Inferior parietal cortex (tissue), 1 donor: ENCODE measurements at regions not wholly inside any gene's neighbourhood (a gene's known extent, or its start where the extent isn't known, plus 50 kb on each side); places are given as distances from the start of the nearest gene placed in this dataset.
"Not testable (repeated sequence)": the region's sequence is repeated elsewhere in the genome, so short reads cannot be mapped to it uniquely, and the experiment has no call there.

Experiments used
- DNase-seq: peaks from one replicate; pipeline ENCODE4 v3.0.0-alpha.2; 2016; ENCODE audit errors: extremely low spot score

- DNase-seq: no peak
Measured at GRCh38 chr12:114815026-114815795, 131.2 kb upstream of the TBX3 start.

DNA sequence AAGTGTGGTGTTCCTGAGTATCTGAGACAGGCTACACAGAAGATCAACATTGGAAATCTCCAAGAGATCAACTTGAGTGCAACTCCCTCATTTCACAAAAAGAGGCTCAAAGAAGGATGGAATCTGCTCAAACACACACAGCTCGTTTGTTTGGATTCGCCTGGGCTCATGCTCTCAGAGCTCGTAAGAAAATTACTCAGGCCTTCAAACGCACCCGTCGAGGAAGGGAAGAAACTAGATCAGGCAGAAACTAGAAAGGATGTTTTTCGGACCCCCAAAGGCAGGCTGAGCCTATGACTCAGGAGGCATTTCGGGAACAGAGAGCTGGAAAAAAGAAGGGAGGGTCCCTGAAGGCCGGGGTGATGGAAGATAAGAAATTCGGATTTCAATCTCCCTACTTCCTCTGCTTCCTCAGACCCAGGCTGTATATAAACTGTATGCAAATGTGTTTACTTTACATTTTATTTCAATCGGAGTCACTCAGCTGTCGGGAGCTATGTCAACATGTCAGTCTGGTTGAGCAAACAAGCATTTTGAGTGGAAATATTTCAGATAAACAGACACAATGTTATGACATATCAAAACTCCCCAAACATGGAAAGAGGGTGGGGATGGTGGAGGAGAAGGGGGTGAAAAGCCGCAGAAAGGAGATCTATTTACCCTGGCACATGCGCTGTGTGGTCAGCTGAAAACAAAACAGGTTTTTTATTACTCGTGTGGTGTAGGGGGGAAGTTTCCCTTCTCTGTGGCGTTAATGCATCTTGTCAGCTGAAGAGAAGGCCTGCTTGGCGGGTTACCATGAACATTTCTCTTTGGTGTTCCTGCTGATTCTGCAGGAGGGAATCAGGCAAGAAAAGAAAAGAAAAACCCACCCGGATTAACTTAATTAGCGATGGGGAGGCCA is 129.1 kb upstream of the TBX3 start:
- peak; percentile 19 for DNase-seq

GRCh38 chr12:114812384-114812783 is 128.4 kb upstream of the TBX3 start:
- no peak for DNase-seq

- DNase-seq: no peak
Measured at GRCh38 chr12:114809097-114809496, 125.1 kb upstream of the TBX3 start.

- not testable (repeated sequence) for DNase-seq
Measured at GRCh38 chr12:114801381-114801780, 117.4 kb upstream of the TBX3 start.

DNA sequence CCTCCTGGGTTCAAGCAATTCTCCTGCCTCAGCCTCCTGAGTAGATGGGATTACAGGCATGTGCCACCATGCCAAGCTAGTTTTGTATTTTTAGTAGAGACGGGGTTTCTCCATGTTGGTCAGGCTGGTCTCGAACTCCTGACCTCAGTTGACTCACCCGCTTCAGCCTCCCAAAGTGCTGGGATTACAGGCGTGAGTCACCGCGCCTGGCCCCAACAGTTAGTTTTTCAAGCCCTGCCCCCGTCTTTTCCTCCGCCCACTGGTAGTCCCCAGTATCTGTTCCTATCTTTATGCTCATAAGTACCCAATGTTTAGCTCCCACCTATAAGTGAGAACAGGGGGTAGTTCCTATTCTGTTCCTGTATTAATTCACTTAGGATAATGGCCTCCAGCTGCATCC is 116.6 kb upstream of the TBX3 start:
- DNase-seq: not testable (repeated sequence)

DNA sequence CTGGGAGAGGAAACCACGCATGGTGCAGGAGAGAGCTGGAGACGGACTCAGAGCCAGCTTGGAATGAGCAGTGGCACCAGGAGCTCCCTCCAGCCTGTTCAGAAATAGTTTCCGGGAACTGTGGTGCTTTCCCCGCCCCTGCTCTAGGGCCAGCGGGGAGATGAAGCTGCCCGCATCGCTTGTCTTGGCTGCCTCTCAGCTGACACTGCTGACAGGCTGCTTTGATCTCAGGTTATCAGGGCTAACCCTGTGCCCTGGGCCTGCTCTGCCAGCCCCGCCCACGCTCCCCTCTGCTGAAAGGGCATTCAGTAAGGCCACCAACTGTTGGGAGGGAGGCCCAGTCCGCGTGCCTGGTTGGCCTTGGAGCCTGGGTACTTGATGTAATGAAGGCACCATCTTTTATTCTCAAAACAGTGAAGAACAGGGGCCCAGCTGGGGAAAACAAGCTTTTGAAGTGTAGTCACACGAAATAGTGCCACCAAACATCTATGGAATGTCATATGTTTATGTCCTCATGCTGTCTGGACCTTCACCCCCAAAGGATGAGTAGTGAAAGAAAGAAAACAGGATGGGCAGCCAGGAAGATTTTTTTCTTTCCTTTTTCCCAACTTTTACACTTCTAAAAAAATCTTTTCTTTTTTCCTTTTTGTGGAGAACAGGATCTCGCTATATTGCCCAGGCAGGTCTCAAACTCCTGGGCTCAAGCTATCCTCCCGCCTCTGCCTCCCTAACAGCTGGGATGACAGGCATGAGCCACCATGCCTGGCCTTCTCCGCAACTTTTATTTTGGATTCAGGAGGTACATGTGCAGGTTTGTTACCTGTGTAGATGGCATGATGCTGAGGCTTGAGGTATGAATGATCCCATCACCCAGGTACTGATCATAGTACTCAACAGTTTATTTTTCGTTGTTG is 115.9 kb upstream of the TBX3 start:
- no peak for DNase-seq

DNA sequence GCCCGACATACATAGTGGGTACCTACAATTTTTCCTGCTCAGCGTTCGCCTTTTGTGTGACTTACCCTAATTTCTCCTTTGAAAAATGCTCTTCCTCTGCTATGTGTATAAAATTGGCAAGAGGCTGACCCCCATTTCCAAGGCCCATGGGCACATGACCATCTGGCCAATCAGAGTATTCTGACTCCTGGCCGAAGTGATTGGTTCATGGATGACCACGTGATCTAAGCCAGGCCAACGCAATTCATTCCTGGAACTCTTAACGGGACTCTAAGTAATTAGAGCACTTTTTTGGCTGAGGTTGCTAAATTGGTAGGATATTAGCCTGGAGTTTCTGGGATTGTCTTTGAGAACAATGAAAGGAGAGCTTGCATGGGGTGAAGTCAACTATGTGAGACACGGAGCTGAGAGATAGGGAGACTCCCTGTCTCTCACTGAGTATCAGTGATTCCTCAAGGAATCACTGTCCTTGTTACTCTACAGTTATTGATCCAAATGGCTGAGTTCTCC is 110.1 kb upstream of the TBX3 start:
- DNase-seq: no peak

GRCh38 chr12:114790276-114790675 is 106.3 kb upstream of the TBX3 start:
- DNase-seq: no peak

- DNase-seq: no peak
Measured at GRCh38 chr12:114789821-114790220, 105.8 kb upstream of the TBX3 start.

GRCh38 chr12:114789276-114789675 is 105.3 kb upstream of the TBX3 start:
- DNase-seq: no peak

DNA sequence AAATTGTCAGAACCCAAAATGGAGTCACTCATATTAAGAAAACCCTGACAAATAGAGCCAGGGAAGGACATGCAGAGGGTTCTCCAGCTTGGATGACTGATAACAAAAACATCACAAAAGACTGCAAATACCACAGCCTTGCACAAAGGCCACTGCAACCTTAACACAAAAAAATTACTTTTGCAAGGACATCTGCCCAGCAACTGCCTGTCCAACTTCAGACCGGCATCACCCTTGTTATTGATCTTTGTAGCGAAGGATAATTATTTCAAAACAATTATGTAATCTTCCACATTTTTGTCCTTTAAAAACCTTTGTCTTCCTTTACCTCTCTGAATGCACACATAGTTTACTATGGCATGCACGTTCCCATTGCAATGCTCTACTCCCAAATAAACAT is 100.6 kb upstream of the TBX3 start:
- DNase-seq: no peak

DNA sequence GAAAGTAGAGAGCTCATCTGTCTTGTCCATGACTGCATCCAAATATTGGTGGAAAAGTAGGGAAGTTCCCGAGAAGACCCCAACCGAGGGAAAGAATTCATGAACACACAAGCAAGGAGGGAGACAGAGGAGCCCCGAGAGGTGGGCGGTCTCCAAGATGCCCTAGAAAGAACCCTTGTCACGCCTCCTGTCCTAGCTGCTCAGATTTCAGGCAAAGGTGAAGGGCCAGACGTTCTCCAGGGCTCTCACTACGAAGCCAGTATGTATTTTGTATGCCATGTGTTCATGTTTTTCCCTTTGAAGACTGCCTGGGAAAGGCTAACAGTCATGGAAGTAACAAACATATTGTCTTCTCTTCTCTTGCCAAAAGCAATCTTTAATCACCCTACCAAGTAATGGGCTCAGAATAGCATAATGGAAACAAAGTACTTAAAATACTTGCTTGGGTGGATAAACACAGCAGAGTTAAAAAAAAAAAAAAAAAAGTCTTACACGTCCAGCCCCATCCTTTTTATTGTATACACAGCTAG is 99.2 kb upstream of the TBX3 start:
- no peak for DNase-seq

DNA sequence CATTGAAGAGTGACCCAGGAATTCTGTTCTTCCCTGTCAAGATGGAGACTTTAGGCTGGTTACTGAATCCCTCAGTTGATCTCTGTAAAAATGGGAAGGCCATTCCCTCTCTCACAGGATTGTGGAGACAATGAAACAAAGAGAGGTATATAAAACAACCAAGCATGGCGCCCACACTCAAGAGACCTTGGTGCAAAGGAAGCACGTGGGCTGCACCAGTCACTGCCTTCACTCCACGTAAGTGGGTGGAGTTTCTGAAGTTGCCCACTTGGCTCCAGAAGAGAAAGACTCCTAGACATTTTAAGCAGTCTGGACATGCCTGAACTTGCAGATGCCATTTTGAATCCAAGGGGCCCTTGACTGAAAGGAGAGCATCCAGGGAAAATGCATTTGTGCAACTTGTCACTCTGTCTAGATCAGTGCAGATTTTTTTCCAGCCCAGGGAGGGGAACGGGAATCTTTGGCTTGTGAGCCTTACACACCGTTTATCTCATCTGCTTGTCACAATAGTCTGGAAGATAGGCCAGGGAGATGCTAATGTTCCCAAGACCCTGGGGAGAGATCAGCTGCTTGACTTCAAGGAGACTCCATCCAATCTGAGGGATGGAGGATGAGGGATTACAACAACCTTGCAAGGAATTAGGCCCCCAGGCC is 96.9 kb upstream of the TBX3 start:
- DNase-seq: no peak

- DNase-seq: no peak
Measured at GRCh38 chr12:114779647-114780046, 95.7 kb upstream of the TBX3 start.

GRCh38 chr12:114779186-114779585 is 95.2 kb upstream of the TBX3 start:
- DNase-seq: no peak

- DNase-seq: no peak
Measured at GRCh38 chr12:114776731-114777442, 92.9 kb upstream of the TBX3 start.

DNA sequence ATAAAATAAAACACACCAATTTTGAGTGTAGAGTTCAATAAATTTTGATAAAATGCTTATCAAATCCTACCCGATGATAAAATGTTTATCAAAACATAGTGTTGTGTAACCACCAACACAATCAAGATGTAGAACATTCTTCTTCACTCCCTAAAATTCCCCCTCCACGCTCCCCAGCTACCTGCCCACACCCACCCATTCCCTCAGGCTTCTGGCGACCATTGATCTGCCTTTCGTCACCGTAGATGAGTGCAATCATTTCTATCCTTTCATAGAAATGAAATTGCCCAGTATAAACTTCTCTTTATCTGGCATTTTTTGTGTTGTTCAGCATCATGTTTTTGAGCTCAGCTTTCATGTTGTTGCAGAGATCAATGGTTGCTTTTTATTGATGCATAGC is 90.7 kb upstream of the TBX3 start:
- no peak for DNase-seq

DNA sequence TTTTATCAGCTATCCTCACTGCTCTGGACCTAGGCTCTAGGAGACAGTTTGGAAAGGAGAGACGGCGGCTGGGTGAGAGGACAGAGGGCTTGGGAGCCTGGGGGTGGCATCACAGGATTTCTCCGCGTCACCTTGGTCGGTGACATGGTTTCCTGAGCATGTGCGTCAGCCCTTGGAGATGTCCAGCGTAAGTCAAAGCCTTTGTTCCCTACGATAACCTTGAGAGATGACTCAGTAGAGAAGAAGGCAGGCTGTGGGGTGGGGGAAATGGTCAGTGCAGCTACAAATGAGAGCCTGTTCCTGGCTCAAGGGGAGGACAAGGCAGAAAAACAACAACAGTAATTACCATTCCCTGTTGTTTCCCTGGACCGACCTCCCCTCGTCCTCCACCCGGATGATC is 90.2 kb upstream of the TBX3 start:
- no peak for DNase-seq

DNA sequence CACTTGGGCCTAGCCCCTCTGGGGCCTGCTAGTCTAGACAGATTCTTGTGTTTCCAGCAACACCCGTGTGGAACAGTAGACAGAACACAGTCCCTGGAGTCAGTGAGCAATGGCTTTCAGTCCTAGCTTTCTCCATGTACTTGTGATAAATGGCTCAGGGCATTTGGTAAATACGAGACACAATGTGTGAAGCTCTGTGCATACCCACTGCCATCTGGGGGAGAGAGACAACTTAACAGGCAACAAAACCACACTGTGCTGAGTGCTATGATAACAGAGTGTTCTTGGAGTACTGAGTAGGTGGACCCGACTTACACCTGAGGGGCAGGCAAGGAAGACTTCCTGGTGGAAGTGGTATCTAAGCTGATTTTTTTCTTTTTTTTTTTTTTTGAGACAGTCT is 86.3 kb upstream of the TBX3 start:
- DNase-seq: no peak
